Heart left ventricle (tissue), 16 donors: ENCODE measurements at regions not wholly inside any gene's neighbourhood (a gene's known extent, or its start where the extent isn't known, plus 50 kb on each side); places are given as distances from the start of the nearest gene placed in this dataset.

ENCODE experiments used
- ATAC-seq, 4 donors: fragments of 200-7000 bp; cut with Tn5 transposase; one replicate each; pipeline ENCODE4 v1.9.1; 2020 to 2022; ENCODE audit warnings: moderate library complexity in 4 of 4, mild to moderate bottlenecking in 3 of 4, moderate number of reproducible peaks in 1 of 4
- DNase-seq, 5 donors: peaks; one replicate each; pipeline ENCODE4 v3.0.0-alpha.2; 2020
- H3K27ac ChIP-seq, 12 donors: fragments of 200-600 bp; sonication (generic) in 4 of 12; one replicate each; pipeline versions ENCODE4 v1.5.0 to v1.8.0; 2016 to 2022; ENCODE audit warnings: mild to moderate bottlenecking in 2 of 12
- H3K27me3 ChIP-seq, 9 donors: fragments of 200-600 bp; sonication (generic) in 2 of 9; one replicate each; pipeline versions ENCODE4 v1.5.1 to v1.8.0; 2016 to 2022; ENCODE audit warnings: mild to moderate bottlenecking in 3 of 9
- H3K36me3 ChIP-seq, 9 donors: fragments of 200-600 bp; sonication (generic) in 2 of 9; one replicate each; pipeline versions ENCODE4 v1.5.0 to v1.8.0; 2018 to 2022; ENCODE audit warnings: mild to moderate bottlenecking in 2 of 9
- H3K4me1 ChIP-seq, 12 donors: fragments of 200-600 bp; sonication (generic) in 4 of 12; one replicate each; pipeline versions ENCODE4 v1.5.0 to v1.8.0; 2016 to 2022; ENCODE audit warnings: mild to moderate bottlenecking in 3 of 12
- H3K4me3 ChIP-seq, 12 donors: fragments of 200-600 bp; sonication (generic) in 4 of 12; one replicate each; pipeline versions ENCODE4 v1.5.0 to v1.8.0; 2017 to 2022; ENCODE audit warnings: mild to moderate bottlenecking in 9 of 12, moderate library complexity in 4 of 12
- H3K9me3 ChIP-seq, 12 donors: fragments of 200-600 bp; sonication (generic) in 4 of 12; one replicate each; pipeline versions ENCODE4 v1.5.0 to v1.8.0; 2016 to 2022; ENCODE audit warnings: mild to moderate bottlenecking in 1 of 12
- POLR2A ChIP-seq, 2 donors: fragments of 450-650 bp; IDR thresholded peaks; one replicate each; pipeline ENCODE4 v1.6.1; 2017; ENCODE audit warnings: antibody characterized with exemption in 2 of 2, mild to moderate bottlenecking in 2 of 2, moderate library complexity in 2 of 2
- WGBS, 4 donors: extraction: QIAGEN DNeasy Blood & Tissue Kit in 2 of 4; methylation state at CpG; one replicate each; pipeline versions ENCODE4 v1.1.5 to v1.1.7; 2013 to 2018; 5-methylcytosine and 5-hydroxymethylcytosine counted together
- intact Hi-C, 10 donors: fragments of 100-400 bp; cut with DNase I; formaldehyde crosslinking; loops; one replicate each; pipeline versions ENCODE4 v1.11.1 to v1.14.2; 2022
- TF ChIP-seq, protein P1 (sequence below), 12 donors: fragments of 200-600 bp; sonication (generic) in 4 of 12; IDR thresholded peaks; one replicate each; pipeline versions ENCODE4 v1.5.0 to v1.8.0; 2018 to 2022; ENCODE audit warnings: antibody characterized with exemption in 12 of 12, mild to moderate bottlenecking in 5 of 12
- donor health status: ischemic (EF 13 %, LVEDD 7.1; RV severe dilation, severe dysfunction).
- donor health status: healthy with polysubstance abuse.
- donor health status: DM: no; HTN: yes; CAD: no.
- donor health status: DM: no; HTN: no; CAD: no.
- donor health status: ischemic (EF 25% LVEDD 6.9; RV normal size, moderate dysfunction).
- donor health status: ischemic (EF 25% LVEDD 5.7; RV mildly dilated, moderate dysfunction).
- donor health status: healthy.
- donor health status: DM: yes; HTN: yes; CAD: no.
- donor health status: ischemic (EF 35%, LVEDD 5.7; RV mildly dilated, moderate dysfunction).
- donor health status: nonischemic (EF 11% LVEDD 7.7; RV severe dilation, severe dysfunction).
- donor health status: DM: yes; HTN: yes; CAD: no.
- donor health status: PGD.
- donor health status: ischemic (EF 29% LVEDD 5.4; RV normal size, mild dysfunction).
- donor health status: nonischemic (EF 23%, LVEDD 6.1; RV moderate dilation, normal function).

DNA sequence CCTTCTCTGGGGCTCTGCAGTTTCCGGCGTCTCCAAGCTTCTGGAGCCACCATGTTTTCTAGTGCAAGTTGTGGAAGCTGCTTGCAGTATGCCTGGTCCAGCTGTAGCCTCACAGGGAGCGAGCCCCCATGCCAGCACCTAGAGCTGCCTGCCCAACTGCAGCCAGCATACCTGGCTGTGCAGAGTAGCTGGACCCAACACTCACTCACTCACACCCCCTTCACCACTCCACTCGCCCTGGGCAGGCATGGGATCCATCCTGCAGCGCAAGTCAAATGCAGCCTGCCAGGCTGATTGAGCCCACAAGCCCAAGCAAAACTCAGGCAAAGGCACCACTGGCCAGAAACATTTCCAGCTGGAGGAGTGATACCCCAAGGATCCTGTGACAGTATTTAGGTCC, 797.3 kb downstream of the SLC16A7 start:
- H3K4me1 ChIP-seq: no peaks in the 10 kb centered on the region
- no peak overlapping the region for H3K27ac ChIP-seq
- DNase-seq (no peak), ATAC-seq (no peak)
- H3K4me3 ChIP-seq: no peak overlapping the region
- no peaks in the 10 kb centered on the region for H3K9me3 ChIP-seq
- TF ChIP-seq, protein P1, sequence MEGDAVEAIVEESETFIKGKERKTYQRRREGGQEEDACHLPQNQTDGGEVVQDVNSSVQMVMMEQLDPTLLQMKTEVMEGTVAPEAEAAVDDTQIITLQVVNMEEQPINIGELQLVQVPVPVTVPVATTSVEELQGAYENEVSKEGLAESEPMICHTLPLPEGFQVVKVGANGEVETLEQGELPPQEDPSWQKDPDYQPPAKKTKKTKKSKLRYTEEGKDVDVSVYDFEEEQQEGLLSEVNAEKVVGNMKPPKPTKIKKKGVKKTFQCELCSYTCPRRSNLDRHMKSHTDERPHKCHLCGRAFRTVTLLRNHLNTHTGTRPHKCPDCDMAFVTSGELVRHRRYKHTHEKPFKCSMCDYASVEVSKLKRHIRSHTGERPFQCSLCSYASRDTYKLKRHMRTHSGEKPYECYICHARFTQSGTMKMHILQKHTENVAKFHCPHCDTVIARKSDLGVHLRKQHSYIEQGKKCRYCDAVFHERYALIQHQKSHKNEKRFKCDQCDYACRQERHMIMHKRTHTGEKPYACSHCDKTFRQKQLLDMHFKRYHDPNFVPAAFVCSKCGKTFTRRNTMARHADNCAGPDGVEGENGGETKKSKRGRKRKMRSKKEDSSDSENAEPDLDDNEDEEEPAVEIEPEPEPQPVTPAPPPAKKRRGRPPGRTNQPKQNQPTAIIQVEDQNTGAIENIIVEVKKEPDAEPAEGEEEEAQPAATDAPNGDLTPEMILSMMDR (IDR thresholded peaks at IDR 0.05): no peak
- no peak for TF ChIP-seq POLR2A (IDR thresholded peaks at IDR 0.05)
- WGBS, 4 donors: 74 to 93% (median 88%) methylated on average over 4 to 5 of the region's 5 CpGs
- no peaks in the 10 kb centered on the region for H3K36me3 ChIP-seq
- intact Hi-C loops: no loop called here
- H3K27me3 ChIP-seq: no peaks in the 10 kb centered on the region

DNA sequence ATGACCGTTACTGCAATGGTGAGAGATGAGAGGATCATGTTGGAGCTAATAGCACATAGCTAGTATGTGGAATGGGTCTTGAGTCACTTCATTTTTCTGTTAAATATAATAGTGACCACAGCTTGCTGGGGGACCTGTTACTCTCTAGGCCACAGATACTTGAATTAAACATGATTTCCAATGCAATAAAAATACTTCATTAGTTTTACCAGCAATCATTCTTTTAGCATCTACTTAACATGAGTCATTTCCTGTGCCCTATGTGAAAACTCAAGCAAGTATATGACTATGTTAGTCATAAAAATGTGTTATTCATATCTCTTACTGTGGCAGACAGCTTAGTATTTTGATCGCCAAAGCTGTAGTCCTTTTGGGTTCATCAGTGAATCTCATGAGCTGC, 798.8 kb downstream of the SLC16A7 start:
- 85 to 91% (median 90%) methylated on average over 2 of the region's 2 CpGs for WGBS, 4 donors

GRCh38 chr12:60398547-60398946, 802.7 kb downstream of the SLC16A7 start:
- H3K4me3 ChIP-seq: no peak overlapping the region
- ATAC-seq: no peak
- WGBS, 4 donors: 73 to 88% (median 81%) methylated on average over 1 of the region's 1 CpG

More for the DNA sequence above, 798.8 kb downstream of the SLC16A7 start:
- TF ChIP-seq POLR2A (IDR thresholded peaks at IDR 0.05): no peak
- TF ChIP-seq, protein P1 (IDR thresholded peaks at IDR 0.05): no peak
- Histone ChIP-seq H3K27me3 (no peaks in the 10 kb centered on the region), H3K4me1 (no peaks in the 10 kb centered on the region), H3K9me3 (no peaks in the 10 kb centered on the region), H3K36me3 (no peaks in the 10 kb centered on the region), H3K4me3 (no peak overlapping the region), H3K27ac (no peak overlapping the region)
- DNase-seq: no peak
- no peak for ATAC-seq
- intact Hi-C loops: no loop called here

DNA sequence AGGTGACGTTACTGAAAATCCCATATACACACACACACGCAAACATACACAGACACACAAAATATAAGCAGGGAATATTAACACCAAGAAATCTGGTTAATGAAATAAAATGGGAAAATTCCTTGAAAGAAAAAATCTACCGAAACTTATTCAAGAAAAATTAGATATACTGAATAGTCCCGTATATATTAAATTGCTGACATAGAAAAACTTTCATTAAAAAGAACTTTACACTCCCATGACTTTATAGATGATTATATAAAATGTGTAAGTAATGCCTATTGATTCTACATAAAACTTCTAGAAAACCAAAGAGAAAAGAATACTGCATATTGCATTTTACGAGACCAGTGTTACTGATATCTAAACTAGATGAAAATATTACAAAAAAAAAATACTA, 803.2 kb downstream of the SLC16A7 start:
- Histone ChIP-seq H3K9me3 (no peaks in the 10 kb centered on the region), H3K4me1 (no peaks in the 10 kb centered on the region), H3K27me3 (no peaks in the 10 kb centered on the region), H3K4me3 (no peak overlapping the region), H3K27ac (no peak overlapping the region), H3K36me3 (no peaks in the 10 kb centered on the region)
- intact Hi-C loops: no loop called here
- no peak for ATAC-seq
- no peak for DNase-seq
- 93 to 96% (median 94%) methylated on average over 5 of the region's 5 CpGs for WGBS, 4 donors
- TF ChIP-seq POLR2A (IDR thresholded peaks at IDR 0.05): no peak
- TF ChIP-seq, protein P1 (IDR thresholded peaks at IDR 0.05): no peak

More at GRCh38 chr12:60398547-60398946, 802.7 kb downstream of the SLC16A7 start:
- intact Hi-C loops: no loop called here
- H3K27me3 ChIP-seq: no peaks in the 10 kb centered on the region
- H3K4me1 ChIP-seq: no peaks in the 10 kb centered on the region
- H3K9me3 ChIP-seq: no peaks in the 10 kb centered on the region
- no peaks in the 10 kb centered on the region for H3K36me3 ChIP-seq
- TF ChIP-seq, protein P1 (IDR thresholded peaks at IDR 0.05): no peak
- no peak for TF ChIP-seq POLR2A (IDR thresholded peaks at IDR 0.05)
- H3K27ac ChIP-seq: no peak overlapping the region
- DNase-seq: no peak
